ENCODE measurements at regions not wholly inside any gene's neighbourhood (a gene's known extent, or its start where the extent isn't known, plus 50 kb on each side); places are given as distances from the start of the nearest gene placed in this dataset.

DNA sequence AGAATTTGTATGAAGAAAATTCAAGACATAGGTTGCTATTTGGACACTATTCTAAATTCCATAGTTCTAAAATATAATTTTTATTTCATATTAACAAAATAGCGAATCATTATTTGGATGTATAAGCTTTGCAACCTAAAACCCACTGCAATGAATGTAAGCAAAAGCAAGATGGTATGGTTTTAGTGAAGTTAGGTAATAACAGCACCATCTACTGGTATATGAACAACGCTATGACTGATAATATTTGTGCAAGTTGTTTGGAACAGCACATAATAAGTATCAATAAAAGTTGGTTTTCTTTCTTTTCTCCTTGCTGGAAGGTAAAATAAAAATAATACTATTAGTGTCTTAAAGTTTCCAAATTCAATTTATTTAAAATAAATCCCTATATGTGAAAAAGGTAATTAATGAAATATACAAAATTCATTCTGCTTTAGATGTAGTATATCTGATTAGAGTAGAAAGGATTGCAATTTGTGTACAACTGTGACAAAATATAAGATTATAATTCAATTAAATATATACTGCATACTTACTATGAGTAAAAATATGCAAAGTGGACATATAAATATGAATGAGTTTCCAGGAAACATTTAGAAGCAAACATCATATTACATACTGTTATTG, 79.0 kb upstream of the LSM8 start:
- TF ChIP-seq, protein P1, sequence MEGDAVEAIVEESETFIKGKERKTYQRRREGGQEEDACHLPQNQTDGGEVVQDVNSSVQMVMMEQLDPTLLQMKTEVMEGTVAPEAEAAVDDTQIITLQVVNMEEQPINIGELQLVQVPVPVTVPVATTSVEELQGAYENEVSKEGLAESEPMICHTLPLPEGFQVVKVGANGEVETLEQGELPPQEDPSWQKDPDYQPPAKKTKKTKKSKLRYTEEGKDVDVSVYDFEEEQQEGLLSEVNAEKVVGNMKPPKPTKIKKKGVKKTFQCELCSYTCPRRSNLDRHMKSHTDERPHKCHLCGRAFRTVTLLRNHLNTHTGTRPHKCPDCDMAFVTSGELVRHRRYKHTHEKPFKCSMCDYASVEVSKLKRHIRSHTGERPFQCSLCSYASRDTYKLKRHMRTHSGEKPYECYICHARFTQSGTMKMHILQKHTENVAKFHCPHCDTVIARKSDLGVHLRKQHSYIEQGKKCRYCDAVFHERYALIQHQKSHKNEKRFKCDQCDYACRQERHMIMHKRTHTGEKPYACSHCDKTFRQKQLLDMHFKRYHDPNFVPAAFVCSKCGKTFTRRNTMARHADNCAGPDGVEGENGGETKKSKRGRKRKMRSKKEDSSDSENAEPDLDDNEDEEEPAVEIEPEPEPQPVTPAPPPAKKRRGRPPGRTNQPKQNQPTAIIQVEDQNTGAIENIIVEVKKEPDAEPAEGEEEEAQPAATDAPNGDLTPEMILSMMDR (IDR thresholded peaks at IDR 0.05; ENCODE audit: low read depth, low read length), result peak; percentile 78
- no peak for TF ChIP-seq EZH2phosphoT487 (IDR thresholded peaks at IDR 0.05; ENCODE audit: low read depth)

Measured in OCI-LY3 (cell line).